GM10248 (cell line): ENCODE measurements at regions not wholly inside any gene's neighbourhood (a gene's known extent, or its start where the extent isn't known, plus 50 kb on each side); places are given as distances from the start of the nearest gene placed in this dataset.

Source experiments
- CTCF ChIA-PET: fragments of 300-600 bp; sonication (Branson Sonifier 250); formaldehyde crosslinking; extraction: SDS; loops from one replicate; lab custom pipeline; 2021; ENCODE audit warnings: antibody characterized with exemption; lab: Yijun Ruan, JAX
- POLR2A ChIA-PET: fragments of 350-650 bp; sonication (Branson Sonifier 250); formaldehyde crosslinking; extraction: SDS; loops from one replicate; lab custom pipeline; 2020; ENCODE audit warnings: antibody characterized with exemption; lab: Yijun Ruan, JAX
- DNase-seq: peaks from one replicate; pipeline ENCODE4 v3.0.0; 2012; ENCODE audit errors: extremely low spot score
- TF ChIP-seq, protein P1 (sequence below): IDR thresholded peaks from 2 replicates; pipeline ENCODE4 v1.5.1; 2012; ENCODE audit warnings: mild to moderate bottlenecking, low read depth; ENCODE audit errors: extremely low read depth, missing control alignments, control extremely low read depth

DNA sequence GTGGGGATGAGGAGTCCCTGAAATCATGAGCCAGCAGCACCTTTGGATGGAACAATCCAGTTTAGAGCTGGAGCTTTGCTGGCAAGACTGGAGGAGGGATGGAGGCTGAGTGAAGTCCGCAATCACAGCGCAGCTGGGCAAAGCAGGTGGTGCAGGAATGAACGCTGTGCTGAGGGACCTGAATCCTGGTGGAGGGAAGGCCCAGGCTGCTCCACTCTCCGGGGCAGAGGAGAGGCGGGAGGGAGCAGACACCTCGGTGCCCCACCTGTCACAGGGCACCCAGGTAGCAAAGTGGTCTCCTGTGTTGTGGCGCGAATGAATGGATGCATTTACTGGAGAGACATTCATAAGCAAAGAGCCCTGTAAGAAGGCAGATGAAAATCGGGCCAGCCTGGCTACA, 124.8 kb upstream of the ANO1 start:
- no peak for DNase-seq
- CTCF ChIA-PET: interaction anchor here (1.4 kb wide), 1 partner anchor 13 kb away, joined by 3 read pairs; no protein-coding TSS in a partner anchor
- TF ChIP-seq, protein P1, sequence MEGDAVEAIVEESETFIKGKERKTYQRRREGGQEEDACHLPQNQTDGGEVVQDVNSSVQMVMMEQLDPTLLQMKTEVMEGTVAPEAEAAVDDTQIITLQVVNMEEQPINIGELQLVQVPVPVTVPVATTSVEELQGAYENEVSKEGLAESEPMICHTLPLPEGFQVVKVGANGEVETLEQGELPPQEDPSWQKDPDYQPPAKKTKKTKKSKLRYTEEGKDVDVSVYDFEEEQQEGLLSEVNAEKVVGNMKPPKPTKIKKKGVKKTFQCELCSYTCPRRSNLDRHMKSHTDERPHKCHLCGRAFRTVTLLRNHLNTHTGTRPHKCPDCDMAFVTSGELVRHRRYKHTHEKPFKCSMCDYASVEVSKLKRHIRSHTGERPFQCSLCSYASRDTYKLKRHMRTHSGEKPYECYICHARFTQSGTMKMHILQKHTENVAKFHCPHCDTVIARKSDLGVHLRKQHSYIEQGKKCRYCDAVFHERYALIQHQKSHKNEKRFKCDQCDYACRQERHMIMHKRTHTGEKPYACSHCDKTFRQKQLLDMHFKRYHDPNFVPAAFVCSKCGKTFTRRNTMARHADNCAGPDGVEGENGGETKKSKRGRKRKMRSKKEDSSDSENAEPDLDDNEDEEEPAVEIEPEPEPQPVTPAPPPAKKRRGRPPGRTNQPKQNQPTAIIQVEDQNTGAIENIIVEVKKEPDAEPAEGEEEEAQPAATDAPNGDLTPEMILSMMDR: no peak
- POLR2A ChIA-PET: no interaction called here

DNA sequence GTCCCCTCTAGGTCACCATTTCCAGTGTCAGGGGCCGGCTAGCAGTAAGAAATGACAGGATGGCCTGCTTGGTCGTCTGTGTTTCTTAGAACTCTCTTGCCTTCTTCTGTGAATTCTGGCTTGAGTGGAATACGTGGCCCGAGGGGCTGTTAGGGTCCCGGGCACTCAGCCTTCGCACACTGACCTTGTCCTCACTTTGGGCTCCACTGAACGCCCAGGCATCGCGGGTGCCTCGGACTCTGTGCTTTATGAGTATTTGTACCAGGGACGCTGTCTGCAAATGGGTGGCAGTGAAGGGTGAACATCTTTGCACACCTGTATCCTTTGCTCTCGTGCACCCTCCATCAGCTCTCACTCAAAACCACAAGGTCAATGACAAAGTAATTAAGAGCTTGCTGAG, 123.4 kb upstream of the ANO1 start:
- ChIA-PET CTCF (no interaction called here), POLR2A (no interaction called here)
- DNase-seq: no peak
- TF ChIP-seq, protein P1: no peak

DNA sequence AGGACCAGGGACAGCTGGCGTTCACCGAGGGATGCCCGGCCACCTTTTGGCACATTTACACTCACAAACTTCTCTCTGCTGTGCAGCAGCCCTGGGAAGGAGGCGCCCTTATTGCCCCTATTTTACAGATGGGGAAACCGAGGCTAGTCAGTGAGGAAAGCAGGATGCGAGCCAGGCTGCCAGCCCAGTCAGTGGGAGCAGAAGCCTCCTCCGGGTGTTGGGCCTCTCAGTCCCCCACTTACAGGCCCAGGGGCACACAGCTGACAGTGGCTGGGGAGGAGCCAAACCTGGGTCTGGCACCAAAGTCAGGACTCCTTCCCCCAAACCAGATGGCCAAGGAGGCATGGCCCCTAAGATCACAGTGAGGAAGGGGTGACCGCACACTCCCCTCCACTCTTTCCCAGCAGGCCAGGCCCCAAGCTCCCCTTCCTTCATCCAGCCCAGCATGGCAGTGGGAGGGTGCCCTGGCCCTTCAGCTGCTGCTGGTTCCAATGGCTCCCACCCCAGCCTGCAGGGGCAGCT, 121.4 kb upstream of the ANO1 start:
- DNase-seq: no peak
- POLR2A ChIA-PET: no interaction called here
- TF ChIP-seq, protein P1: no peak
- CTCF ChIA-PET: no interaction called here

DNA sequence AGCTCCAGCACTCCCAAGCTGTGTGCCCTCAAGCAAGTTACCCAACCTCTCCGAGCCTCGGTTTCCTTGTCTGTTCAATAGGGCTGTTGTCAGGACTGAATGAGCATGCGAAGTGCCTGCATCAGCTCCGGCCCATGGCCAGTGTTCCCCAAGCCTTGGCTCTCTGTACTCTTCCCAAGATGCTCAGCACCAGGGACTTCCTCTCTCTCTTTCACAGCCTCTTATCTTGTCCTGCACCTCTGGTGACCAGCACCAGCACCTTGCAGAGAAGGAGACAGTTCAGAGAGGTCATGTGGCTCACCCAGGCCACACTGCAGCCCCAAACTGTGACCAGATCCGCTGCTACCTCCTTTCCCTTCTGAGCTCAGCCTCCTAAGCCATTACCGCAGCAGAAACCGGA, 120.3 kb upstream of the ANO1 start:
- ChIA-PET CTCF (interaction anchor here (0.8 kb wide), 1 partner anchor 18 kb away, joined by 3 read pairs; no protein-coding TSS in a partner anchor), POLR2A (no interaction called here)
- no peak for DNase-seq
- TF ChIP-seq, protein P1: no peak

DNA sequence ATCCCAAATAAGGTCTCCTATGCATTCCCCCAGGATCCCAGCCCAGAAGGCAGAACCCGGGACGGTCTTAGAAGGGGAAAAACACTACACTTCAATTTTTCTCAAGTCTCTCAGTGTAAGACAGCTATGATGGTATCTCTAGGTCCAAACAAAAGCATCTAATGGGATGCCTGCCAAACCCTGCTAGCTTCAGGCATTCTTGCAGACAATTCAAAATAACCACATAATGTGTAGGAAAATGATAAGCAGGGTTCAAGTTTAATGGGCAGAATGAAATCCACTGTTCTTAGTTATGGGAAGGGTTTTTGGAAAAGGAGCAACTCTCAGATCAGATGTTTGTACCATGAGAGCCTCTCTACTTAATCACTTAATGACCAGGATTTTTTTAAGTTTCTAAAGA, 119.8 kb upstream of the ANO1 start:
- ChIA-PET POLR2A (no interaction called here), CTCF (interaction anchor here (0.8 to 1.3 kb wide), 2 partner anchors 8 to 18 kb away, joined by 3 read pairs; no protein-coding TSS in a partner anchor)
- DNase-seq: no peak
- TF ChIP-seq, protein P1: no peak

DNA sequence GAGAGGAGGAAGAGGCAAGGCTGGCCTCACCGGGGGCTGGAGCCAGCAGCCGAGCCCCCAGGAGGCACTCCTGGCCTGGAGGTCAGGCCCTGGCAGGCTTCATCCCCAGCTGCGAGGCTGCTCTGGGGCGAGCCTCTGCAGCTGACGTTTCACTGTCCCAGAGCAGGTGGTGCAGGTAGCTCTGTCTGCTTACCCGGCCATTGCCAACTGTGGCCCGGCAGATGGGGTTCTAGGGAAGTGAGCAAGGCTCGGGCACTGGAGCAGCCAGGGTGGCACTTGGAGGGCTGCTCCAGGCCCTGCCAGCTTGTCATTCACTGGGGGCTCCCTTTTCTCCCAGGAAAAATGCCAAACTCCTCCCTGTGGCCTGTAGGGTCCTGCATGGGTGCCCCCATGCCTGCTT, 118.7 kb upstream of the ANO1 start:
- ChIA-PET CTCF (interaction anchor here (1.3 kb wide), 1 partner anchor 9 kb away, joined by 3 read pairs; no protein-coding TSS in a partner anchor), POLR2A (no interaction called here)
- DNase-seq: no peak
- TF ChIP-seq, protein P1: no peak
